ENCODE measurements at regions not wholly inside any gene's neighbourhood (a gene's known extent, or its start where the extent isn't known, plus 50 kb on each side); places are given as distances from the start of the nearest gene placed in this dataset.

GRCh38 chr16:55155815-55156214 lies 168.2 kb upstream of the IRX6 start:
- no peaks in the 10 kb centered on the region for H3K36me3 ChIP-seq (ENCODE audit: control insufficient read depth, insufficient read depth, low read length)
- no peak overlapping the region for H3K4me3 ChIP-seq (ENCODE audit: low read depth in 2 of 2, low read length in 2 of 2)
- in situ Hi-C loops (cut with HindIII; ENCODE audit: low pct_unique_long_range_greater_than_20kb, low sequenced_read_pairs) = no loop called here
- H3K4me1 ChIP-seq (ENCODE audit: control insufficient read depth, insufficient read depth, low read length) = no peaks in the 10 kb centered on the region
- CTCF ChIA-PET = interaction anchor here (0.6 to 0.7 kb wide), 2 partner anchors 68 to 115 kb away, joined by 3 to 4 read pairs; no protein-coding TSS in a partner anchor
- no peak for TF ChIP-seq CTCF (IDR thresholded peaks at IDR 0.05)
- no peak for TF ChIP-seq REST (IDR thresholded peaks at IDR 0.05; ENCODE audit: insufficient read depth in 1 of 2, low read depth in 2 of 2, low read length in 1 of 2)
- no peak for TF ChIP-seq POLR2AphosphoS5 (IDR thresholded peaks at IDR 0.05; ENCODE audit: low read depth, low read length)
- TF ChIP-seq TCF7L2 (IDR thresholded peaks at IDR 0.05; ENCODE audit: low read depth, low read length) = no peak
- no peak for TF ChIP-seq SIN3A (IDR thresholded peaks at IDR 0.05; ENCODE audit: borderline replicate concordance, insufficient read depth, low read depth, low read length)
- POLR2A ChIA-PET = no interaction called here
- no peaks in the 10 kb centered on the region for H3K9me3 ChIP-seq (ENCODE audit: control insufficient read depth, insufficient read depth, low read depth, low read length)
- intact Hi-C loops (cut with micrococcal nuclease; ENCODE audit: unreplicated experiment) = no loop called here
- ATAC-seq (no peak), DNase-seq (ENCODE audit: low read depth, low spot score) (no peak)
- no TSS peak for BruUV-seq (replicated peaks)
- no peak overlapping the region for H3K27ac ChIP-seq (ENCODE audit: low read length)
- H3K27me3 ChIP-seq (ENCODE audit: control insufficient read depth, insufficient read depth, low read length) = 0 out of 2 replicates have a peak, but pooled peaks cover 2% of the 10 kb centered on the region

GRCh38 chr16:55169780-55170179 lies 154.2 kb upstream of the IRX6 start:
- BruUV-seq (replicated peaks) = no TSS peak
- no peak for TF ChIP-seq POLR2AphosphoS5 (IDR thresholded peaks at IDR 0.05; ENCODE audit: low read depth, low read length)
- TF ChIP-seq SIN3A (IDR thresholded peaks at IDR 0.05; ENCODE audit: borderline replicate concordance, insufficient read depth, low read depth, low read length) = no peak
- TF ChIP-seq TCF7L2 (IDR thresholded peaks at IDR 0.05; ENCODE audit: low read depth, low read length) = no peak
- TF ChIP-seq REST (IDR thresholded peaks at IDR 0.05; ENCODE audit: insufficient read depth in 1 of 2, low read depth in 2 of 2, low read length in 1 of 2) = no peak
- TF ChIP-seq CTCF (IDR thresholded peaks at IDR 0.05) = no peak
- H3K27me3 ChIP-seq (ENCODE audit: control insufficient read depth, insufficient read depth, low read length) = no peaks in the 10 kb centered on the region
- ChIA-PET CTCF (no interaction called here), POLR2A (no interaction called here)
- no peaks in the 10 kb centered on the region for H3K9me3 ChIP-seq (ENCODE audit: control insufficient read depth, insufficient read depth, low read depth, low read length)
- no peak for ATAC-seq
- in situ Hi-C loops (cut with HindIII; ENCODE audit: low pct_unique_long_range_greater_than_20kb, low sequenced_read_pairs) (no loop called here), intact Hi-C loops (cut with micrococcal nuclease; ENCODE audit: unreplicated experiment) (no loop called here)
- H3K4me1 ChIP-seq (ENCODE audit: control insufficient read depth, insufficient read depth, low read length) = no peaks in the 10 kb centered on the region
- H3K4me3 ChIP-seq (ENCODE audit: low read depth in 2 of 2, low read length in 2 of 2) = no peak overlapping the region
- no peaks in the 10 kb centered on the region for H3K36me3 ChIP-seq (ENCODE audit: control insufficient read depth, insufficient read depth, low read length)
- DNase-seq (ENCODE audit: low read depth, low spot score) = no peak
- H3K27ac ChIP-seq (ENCODE audit: low read length) = no peak overlapping the region

All from Panc1 (cell line).